ENCODE measurements at regions not wholly inside any gene's neighbourhood (a gene's known extent, or its start where the extent isn't known, plus 50 kb on each side); places are given as distances from the start of the nearest gene placed in this dataset.

DNA sequence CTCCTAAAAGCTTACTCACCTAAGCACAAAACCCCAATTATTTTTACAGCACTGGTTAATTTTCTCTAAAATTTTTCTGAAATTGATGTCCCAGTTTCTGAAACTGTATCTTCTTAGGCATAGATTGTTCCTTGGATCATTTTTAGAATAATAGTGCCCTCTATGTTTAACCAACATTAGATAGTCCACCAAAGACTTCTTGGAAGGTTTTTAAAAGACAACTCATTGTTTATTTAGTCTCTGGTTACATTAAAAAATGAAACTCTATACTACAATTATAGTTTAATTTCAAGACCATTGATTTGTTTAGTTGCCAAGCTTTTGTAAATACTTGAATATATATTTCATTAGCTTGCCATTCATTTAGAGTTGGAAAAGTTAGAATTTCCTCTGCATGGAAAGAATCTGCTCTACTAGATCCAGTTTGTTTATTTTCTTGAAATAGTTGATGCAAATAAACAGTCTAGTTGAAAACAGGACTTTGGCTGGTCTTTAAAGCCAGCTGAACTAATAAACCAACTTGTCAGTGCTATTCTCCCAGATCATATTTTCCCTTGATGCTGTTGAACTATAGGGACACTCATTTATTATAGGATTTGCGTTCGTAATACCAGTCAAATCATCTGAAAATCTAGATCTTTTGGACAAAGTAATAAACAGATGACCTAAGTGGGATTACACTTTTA, 990.5 kb downstream of the TLE1 start (continued):
- TF ChIP-seq NKX3-1 (CRISPR knock-in tag; IDR thresholded peaks at IDR 0.05) = no peak

- no peak overlapping the region for H3K4me3 ChIP-seq (replicated peaks in 1 of 3; ENCODE audit: insufficient read depth in 1 of 3, low read depth in 2 of 3, low read length in 3 of 3)
- no TSS peak for BruUV-seq (replicated peaks)
- intact Hi-C loops (cut with micrococcal nuclease; ENCODE audit: unreplicated experiment) (no loop called here), in situ Hi-C loops (cut with HindIII; ENCODE audit: extremely low pct_ligation_motif_present, low pct_unique_long_range_greater_than_20kb) (no loop called here)
- H3K9me3 ChIP-seq (ENCODE audit: low read length) = peaks cover 33% of the 10 kb centered on the region
- FAIRE-seq (no peak), DNase-seq (ENCODE audit: low spot score) (no peak), ATAC-seq (no peak)
- CTCF ChIA-PET (ENCODE audit: low intra/inter-chr PET ratio, low total read pairs) = no interaction called here
- TF ChIP-seq XRCC5 (optimal IDR thresholded peaks at IDR 0.05; ENCODE audit: low read length) (no peak), ZNF354B (CRISPR knock-in tag; IDR thresholded peaks at IDR 0.05) (no peak), SSRP1 (CRISPR knock-in tag; IDR thresholded peaks at IDR 0.05) (no peak), ZNF142 (CRISPR knock-in tag; IDR thresholded peaks at IDR 0.05) (no peak)
- H3K4me1 ChIP-seq (ENCODE audit: insufficient read depth, low read length) = no peaks in the 10 kb centered on the region
- no peak overlapping the region for H3K4me2 ChIP-seq (ENCODE audit: low read depth, low read length)
- POLR2A ChIA-PET = no interaction called here
- H3K79me2 ChIP-seq (ENCODE audit: insufficient read depth, low read length) = no peaks in the 10 kb centered on the region
- no peak overlapping the region for H2AFZ ChIP-seq (ENCODE audit: low read length)
- H4K20me1 ChIP-seq (ENCODE audit: insufficient read depth, low read length) = no peaks in the 10 kb centered on the region
- H3K9ac ChIP-seq (ENCODE audit: insufficient read depth, low read depth, low read length) = no peak overlapping the region
- H3K27me3 ChIP-seq (ENCODE audit: control insufficient read depth in 1 of 2, insufficient read depth in 2 of 2, low read length in 2 of 2) = no peaks in the 10 kb centered on the region
- H3K27ac ChIP-seq (ENCODE audit: extremely low read length, insufficient read depth, low read length) = no peak overlapping the region
- no peaks in the 10 kb centered on the region for H3K36me3 ChIP-seq (replicated peaks in 1 of 2; ENCODE audit: control insufficient read depth in 1 of 2, insufficient read depth in 2 of 2, low read length in 2 of 2)
Measured at GRCh38 chr9:80692751-80693150, 996.6 kb downstream of the TLE1 start.
